Fibroblast of the aortic adventitia (primary cell): ENCODE measurements at regions not wholly inside any gene's neighbourhood (a gene's known extent, or its start where the extent isn't known, plus 50 kb on each side); places are given as distances from the start of the nearest gene placed in this dataset.
"Not testable (repeated sequence)": the region's sequence is repeated elsewhere in the genome, so short reads cannot be mapped to it uniquely, and the experiment has no call there.

Experiments used
- DNase-seq: peaks from one replicate; pipeline ENCODE4 v3.0.0-alpha.2; 2010; ENCODE audit warnings: low read depth
- H3K4me3 ChIP-seq: 2 replicates; pipeline ENCODE4 v1.5.1; 2011; ENCODE audit warnings: low read depth, mild to moderate bottlenecking, control low read depth, low read length, moderate library complexity
- CTCF ChIP-seq: IDR thresholded peaks from 2 replicates; pipeline ENCODE4 v1.5.1; 2011; ENCODE audit warnings: mild to moderate bottlenecking, low read length, control low read depth, inconsistent platforms; ENCODE audit not compliant: insufficient read depth

- no peak for DNase-seq
- no peak overlapping the region for H3K4me3 ChIP-seq
- no peak for TF ChIP-seq CTCF
Observed at GRCh38 chr10:78236416-78237015, 202.9 kb downstream of the RPS24 start.

GRCh38 chr10:78237951-78238350, 204.3 kb downstream of the RPS24 start:
- DNase-seq, H3K4me3 ChIP-seq: not testable (repeated sequence)

- TF ChIP-seq CTCF, result no peak
- no peak for DNase-seq
- H3K4me3 ChIP-seq, result no peak overlapping the region
Observed at GRCh38 chr10:78247266-78247665, 213.6 kb downstream of the RPS24 start.

- no peak for TF ChIP-seq CTCF
- no peak overlapping the region for H3K4me3 ChIP-seq
- DNase-seq, result no peak
Observed at GRCh38 chr10:78247821-78248220, 214.2 kb downstream of the RPS24 start.

GRCh38 chr10:78248651-78249464, 215.2 kb downstream of the RPS24 start:
- peak overlapping the region; percentile 28 for H3K4me3 ChIP-seq
- peak; percentile 95 for DNase-seq
- no peak for TF ChIP-seq CTCF

GRCh38 chr10:78249690-78250089, 216.0 kb downstream of the RPS24 start:
- DNase-seq, result no peak
- no peak overlapping the region for H3K4me3 ChIP-seq
- no peak for TF ChIP-seq CTCF

GRCh38 chr10:78250313-78251015, 216.8 kb downstream of the RPS24 start:
- no peak overlapping the region for H3K4me3 ChIP-seq
- no peak for TF ChIP-seq CTCF
- no peak for DNase-seq
